Loucy (cell line): ENCODE measurements at regions not wholly inside any gene's neighbourhood (a gene's known extent, or its start where the extent isn't known, plus 50 kb on each side); places are given as distances from the start of the nearest gene placed in this dataset.

ENCODE experiments used
- H2AFZ ChIP-seq: fragments of 200-600 bp; sonication (generic); 2 replicates; pipeline ENCODE4 v1.6.0; 2016; ENCODE audit warnings: antibody characterized with exemption, mild to moderate bottlenecking, low read length, moderate library complexity
- H3F3A ChIP-seq: fragments of 200-600 bp; 2 replicates; pipeline ENCODE4 v1.6.0; 2016; ENCODE audit warnings: antibody characterized with exemption, low read depth, mild to moderate bottlenecking
- H3K27me3 ChIP-seq: fragments of 200-600 bp; sonication (generic); 2 replicates; pipeline ENCODE4 v1.6.1; 2014; ENCODE audit warnings: low read length, mild to moderate bottlenecking; ENCODE audit not compliant: insufficient read depth, poor library complexity, severe bottlenecking
- H3K36me3 ChIP-seq: fragments of 200-600 bp; sonication (generic); 2 replicates; pipeline ENCODE4 v1.6.1; 2016; ENCODE audit warnings: low read length; ENCODE audit not compliant: insufficient read depth
- H3K4me1 ChIP-seq: fragments of 200-600 bp; sonication (generic); 2 replicates; pipeline ENCODE4 v1.5.1; 2014; ENCODE audit warnings: low read length, mild to moderate bottlenecking; ENCODE audit not compliant: insufficient read depth, poor library complexity, severe bottlenecking
- H3K4me2 ChIP-seq: fragments of 200-600 bp; sonication (generic); 2 replicates; pipeline ENCODE4 v1.6.0; 2014; ENCODE audit warnings: antibody characterized with exemption, low read length, low read depth, mild to moderate bottlenecking; ENCODE audit not compliant: poor library complexity, severe bottlenecking
- H3K4me3 ChIP-seq: fragments of 200-600 bp; sonication (generic); 2 replicates; pipeline ENCODE4 v1.5.1; 2014; ENCODE audit warnings: low read length, mild to moderate bottlenecking, mixed read lengths; ENCODE audit not compliant: poor library complexity, severe bottlenecking
- H3K79me2 ChIP-seq: fragments of 200-600 bp; sonication (generic); 2 replicates; pipeline ENCODE4 v1.6.1; 2014; ENCODE audit warnings: low read length; ENCODE audit not compliant: insufficient read depth
- H3K9ac ChIP-seq: fragments of 200-600 bp; sonication (generic); 2 replicates; pipeline ENCODE4 v1.6.0; 2014; ENCODE audit warnings: mild to moderate bottlenecking, low read depth, low read length, moderate library complexity; ENCODE audit not compliant: poor library complexity, severe bottlenecking
- H3K9me2 ChIP-seq: fragments of 200-600 bp; sonication (generic); replicated peaks from 2 replicates; pipeline ENCODE4 v1.6.1; 2016; ENCODE audit warnings: low read depth, low read length, mixed read lengths
- H3K9me3 ChIP-seq: fragments of 200-600 bp; sonication (generic); 2 replicates; pipeline ENCODE4 v1.6.1; 2014; ENCODE audit warnings: mild to moderate bottlenecking, antibody characterized with exemption, low read length, low read depth; ENCODE audit not compliant: insufficient read depth
- H4K20me1 ChIP-seq: fragments of 200-600 bp; sonication (generic); 2 replicates; pipeline ENCODE4 v1.6.0; 2014; ENCODE audit warnings: antibody characterized with exemption, low read length, mild to moderate bottlenecking; ENCODE audit not compliant: insufficient read depth, poor library complexity, severe bottlenecking
- CTCF ChIP-seq: fragments of 200-600 bp; sonication (generic); conservative IDR thresholded peaks from 2 replicates; pipeline ENCODE4 v1.5.1; 2014; ENCODE audit warnings: mild to moderate bottlenecking, antibody characterized with exemption, low read length
- EZH2phosphoT487 ChIP-seq: fragments of 200-600 bp; IDR thresholded peaks from 2 replicates; pipeline ENCODE4 v1.6.1; 2018; ENCODE audit warnings: antibody characterized with exemption, mild to moderate bottlenecking, moderate library complexity, borderline replicate concordance

DNA sequence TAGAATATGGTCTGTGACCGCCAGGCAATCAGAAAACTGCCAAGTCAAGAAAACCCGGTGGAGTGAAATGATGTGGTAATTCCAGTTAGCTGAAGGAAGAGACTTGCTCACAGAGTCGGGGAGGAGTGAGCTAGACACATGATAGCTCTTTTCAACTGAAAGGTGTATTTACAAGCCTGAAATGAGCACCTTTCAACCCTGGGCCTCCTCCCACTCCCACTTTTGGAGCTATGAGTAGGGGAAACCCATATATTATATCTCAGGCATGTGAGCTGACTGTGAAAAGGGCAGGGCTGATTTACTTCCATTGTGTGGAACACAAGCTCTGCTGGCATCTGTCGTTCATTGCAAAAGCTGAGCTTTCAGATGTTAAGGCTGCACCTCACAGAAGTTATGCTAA, 960.2 kb downstream of the TUSC7 start:
- no peak overlapping the region for H3K9ac ChIP-seq
- no peaks in the 10 kb centered on the region for H3K9me3 ChIP-seq
- H2AFZ ChIP-seq, result no peak overlapping the region
- no peak overlapping the region for H3K4me2 ChIP-seq
- H3K4me3 ChIP-seq, result no peak overlapping the region
- no peaks in the 10 kb centered on the region for H3K36me3 ChIP-seq
- H3K4me1 ChIP-seq, result no peaks in the 10 kb centered on the region
- H3K9me2 ChIP-seq, result no peaks in the 10 kb centered on the region
- no peaks in the 10 kb centered on the region for H3F3A ChIP-seq
- no peaks in the 10 kb centered on the region for H3K79me2 ChIP-seq
- H4K20me1 ChIP-seq, result no peaks in the 10 kb centered on the region
- no peaks in the 10 kb centered on the region for H3K27me3 ChIP-seq
- TF ChIP-seq CTCF (no peak), EZH2phosphoT487 (no peak)

DNA sequence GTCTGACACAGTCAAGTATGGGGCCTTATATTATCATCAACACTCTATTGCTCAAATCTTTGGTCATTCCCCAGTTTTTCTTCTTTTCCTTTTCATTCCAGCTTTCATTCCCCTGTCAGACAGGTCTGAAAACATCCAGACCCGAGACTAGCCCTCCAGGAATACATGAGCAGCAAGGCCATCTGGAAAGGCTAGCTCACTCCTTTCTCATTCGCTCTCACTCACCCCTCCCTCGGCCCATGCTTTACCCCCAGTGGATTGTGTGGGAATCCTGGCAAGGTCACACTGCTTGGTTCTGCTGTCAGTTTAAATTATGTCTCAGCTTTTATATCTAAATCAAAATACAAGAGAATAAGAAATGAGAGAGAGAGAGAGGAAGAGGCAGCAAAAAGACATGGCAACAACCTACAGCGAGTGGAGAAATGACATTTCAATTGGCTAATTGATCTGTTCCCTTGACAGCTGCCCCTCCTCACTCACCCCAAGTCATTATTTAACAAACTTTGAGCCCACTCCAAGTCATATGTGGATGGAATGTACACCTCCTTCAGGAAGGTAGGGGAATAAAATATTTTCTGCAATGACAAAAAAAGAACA, 962.2 kb downstream of the TUSC7 start:
- H3K9ac ChIP-seq, result no peak overlapping the region
- no peaks in the 10 kb centered on the region for H4K20me1 ChIP-seq
- H3K4me3 ChIP-seq, result no peak overlapping the region
- H3K36me3 ChIP-seq, result no peaks in the 10 kb centered on the region
- no peak overlapping the region for H2AFZ ChIP-seq
- H3K4me1 ChIP-seq, result no peaks in the 10 kb centered on the region
- H3K9me2 ChIP-seq, result no peaks in the 10 kb centered on the region
- H3K79me2 ChIP-seq, result no peaks in the 10 kb centered on the region
- TF ChIP-seq CTCF (no peak), EZH2phosphoT487 (no peak)
- no peak overlapping the region for H3K4me2 ChIP-seq
- no peaks in the 10 kb centered on the region for H3K27me3 ChIP-seq
- H3K9me3 ChIP-seq, result no peaks in the 10 kb centered on the region
- H3F3A ChIP-seq, result no peaks in the 10 kb centered on the region

DNA sequence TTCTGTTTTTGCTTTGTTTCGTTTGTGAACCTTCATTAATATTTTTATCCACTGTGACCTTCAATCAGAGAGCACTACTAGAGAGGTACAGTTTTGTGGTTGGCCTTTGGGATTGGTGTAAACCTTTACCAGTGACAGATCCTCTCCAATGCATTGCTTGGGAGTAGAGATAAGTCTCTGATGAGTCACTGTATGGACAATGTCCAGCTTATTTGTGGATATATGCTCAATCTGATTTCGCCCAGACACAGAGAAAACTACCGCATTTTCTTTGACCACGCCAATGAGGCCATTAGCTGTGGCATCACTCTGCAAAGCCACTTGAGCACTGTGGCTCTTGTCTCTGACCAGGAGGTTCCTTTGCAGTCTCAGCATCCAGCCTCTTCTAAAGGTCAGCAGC, 964.7 kb downstream of the TUSC7 start:
- H4K20me1 ChIP-seq, result no peaks in the 10 kb centered on the region

More for the DNA sequence above, 964.7 kb downstream of the TUSC7 start:
- Histone ChIP-seq H3K9ac (no peak overlapping the region), H3F3A (no peaks in the 10 kb centered on the region), H3K4me2 (no peak overlapping the region), H3K9me3 (no peaks in the 10 kb centered on the region), H3K36me3 (no peaks in the 10 kb centered on the region), H2AFZ (no peak overlapping the region), H3K4me3 (no peak overlapping the region), H3K9me2 (no peaks in the 10 kb centered on the region), H3K27me3 (no peaks in the 10 kb centered on the region), H3K4me1 (no peaks in the 10 kb centered on the region), H3K79me2 (no peaks in the 10 kb centered on the region)
- TF ChIP-seq CTCF (no peak), EZH2phosphoT487 (no peak)
